Smooth muscle cell (in vitro differentiated cells): ENCODE measurements at regions not wholly inside any gene's neighbourhood (a gene's known extent, or its start where the extent isn't known, plus 50 kb on each side); places are given as distances from the start of the nearest gene placed in this dataset.

ENCODE experiments used
- DNase-seq: peaks from one replicate; lab custom pipeline; 2025; ENCODE audit not compliant: unreplicated experiment; lab: John Stamatoyannopoulos, UW
- H2AFZ ChIP-seq: fragments of 200-600 bp; sonication (generic); 2 replicates; pipeline ENCODE4 v1.6.0; 2016; ENCODE audit warnings: antibody characterized with exemption, low read depth, mild to moderate bottlenecking
- H3F3A ChIP-seq: fragments of 200-600 bp; sonication (generic); 2 replicates; pipeline ENCODE4 v1.6.0; 2017; ENCODE audit warnings: antibody characterized with exemption, low read depth
- H3K27ac ChIP-seq: fragments of 200-600 bp; sonication (generic); 2 replicates; pipeline ENCODE4 v1.5.1; 2016; ENCODE audit warnings: low read depth, mild to moderate bottlenecking
- H3K27me3 ChIP-seq: fragments of 200-600 bp; sonication (generic); 2 replicates; pipeline ENCODE4 v1.6.1; 2016; ENCODE audit warnings: low read depth, mild to moderate bottlenecking
- H3K36me3 ChIP-seq: fragments of 200-600 bp; sonication (generic); 2 replicates; pipeline ENCODE4 v1.5.1; 2016; ENCODE audit warnings: low read depth
- H3K4me1 ChIP-seq: fragments of 200-600 bp; sonication (generic); 2 replicates; pipeline ENCODE4 v1.5.1; 2016; ENCODE audit warnings: low read depth
- H3K4me2 ChIP-seq: fragments of 200-600 bp; sonication (generic); 2 replicates; pipeline ENCODE4 v1.6.0; 2016; ENCODE audit warnings: mild to moderate bottlenecking
- H3K4me3 ChIP-seq: fragments of 200-600 bp; sonication (generic); 2 replicates; pipeline ENCODE4 v1.5.1; 2016; ENCODE audit warnings: mild to moderate bottlenecking
- H3K79me2 ChIP-seq: fragments of 200-600 bp; sonication (generic); 2 replicates; pipeline ENCODE4 v1.6.0; 2016; ENCODE audit warnings: low read depth, mild to moderate bottlenecking
- H3K9ac ChIP-seq: fragments of 200-600 bp; sonication (generic); 2 replicates; pipeline ENCODE4 v1.6.0; 2016; ENCODE audit warnings: low read depth
- H3K9me3 ChIP-seq: fragments of 200-600 bp; sonication (generic); replicated peaks from 2 replicates; pipeline ENCODE4 v1.5.1; 2016; ENCODE audit warnings: low read depth
- H4K20me1 ChIP-seq: fragments of 200-600 bp; sonication (generic); 2 replicates; pipeline ENCODE4 v1.6.0; 2016; ENCODE audit warnings: low read depth
- WGBS: methylation state at CpG from one replicate; pipeline ENCODE4 v1.1.7; 2016; ENCODE audit warnings: low lambda C conversion rate; 5-methylcytosine and 5-hydroxymethylcytosine counted together
- TF ChIP-seq, protein P1 (sequence below): fragments of 200-600 bp; sonication (generic); IDR thresholded peaks from 2 replicates; pipeline ENCODE4 v1.5.1; 2017; ENCODE audit warnings: borderline replicate concordance, mild to moderate bottlenecking, antibody characterized with exemption; ENCODE audit not compliant: insufficient read depth, poor library complexity, severe bottlenecking

DNA sequence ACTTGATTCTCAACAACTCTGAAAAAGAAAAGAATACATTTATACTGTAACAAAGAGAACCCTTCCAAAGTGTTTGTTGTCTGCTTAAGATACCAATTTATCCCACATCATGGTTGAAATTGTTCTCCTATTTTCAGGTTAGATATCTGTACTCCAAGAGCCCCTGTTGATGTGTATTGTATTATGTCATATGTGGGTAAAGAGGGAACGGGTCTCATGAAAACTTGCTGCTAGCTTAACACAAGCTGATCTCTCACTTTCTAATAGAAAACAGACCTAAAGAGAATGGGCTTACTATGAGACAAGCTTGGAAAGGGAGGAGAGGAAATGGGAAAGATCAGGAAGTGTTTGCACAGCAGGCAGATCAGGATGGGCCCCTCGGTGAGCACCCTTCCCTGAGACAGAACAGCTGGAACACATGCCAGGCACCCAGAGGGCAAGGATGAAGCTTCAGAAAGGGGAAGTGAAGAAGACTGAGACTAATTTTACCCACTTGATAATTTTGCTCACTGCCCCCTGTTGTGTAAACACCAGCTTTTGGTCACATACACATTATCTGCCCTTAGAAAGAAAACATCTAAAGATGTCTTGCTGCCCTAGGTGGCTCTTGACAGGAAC, 747.9 kb upstream of the CCDC54 start:
- H3K4me2 ChIP-seq, result no peak overlapping the region
- peaks cover under 1% of the 10 kb centered on the region for H3K9me3 ChIP-seq
- 14% methylated on average over 2 of the region's 2 CpGs for WGBS
- H3K79me2 ChIP-seq, result no peaks in the 10 kb centered on the region
- H3K4me3 ChIP-seq, result no peak overlapping the region
- H3K4me1 ChIP-seq, result no peaks in the 10 kb centered on the region
- H3K9ac ChIP-seq, result no peak overlapping the region
- peak overlapping the region; percentile 29 for H2AFZ ChIP-seq
- no peaks in the 10 kb centered on the region for H3K27me3 ChIP-seq
- DNase-seq, result no peak
- H3K27ac ChIP-seq, result no peak overlapping the region
- H4K20me1 ChIP-seq, result no peaks in the 10 kb centered on the region
- TF ChIP-seq, protein P1, sequence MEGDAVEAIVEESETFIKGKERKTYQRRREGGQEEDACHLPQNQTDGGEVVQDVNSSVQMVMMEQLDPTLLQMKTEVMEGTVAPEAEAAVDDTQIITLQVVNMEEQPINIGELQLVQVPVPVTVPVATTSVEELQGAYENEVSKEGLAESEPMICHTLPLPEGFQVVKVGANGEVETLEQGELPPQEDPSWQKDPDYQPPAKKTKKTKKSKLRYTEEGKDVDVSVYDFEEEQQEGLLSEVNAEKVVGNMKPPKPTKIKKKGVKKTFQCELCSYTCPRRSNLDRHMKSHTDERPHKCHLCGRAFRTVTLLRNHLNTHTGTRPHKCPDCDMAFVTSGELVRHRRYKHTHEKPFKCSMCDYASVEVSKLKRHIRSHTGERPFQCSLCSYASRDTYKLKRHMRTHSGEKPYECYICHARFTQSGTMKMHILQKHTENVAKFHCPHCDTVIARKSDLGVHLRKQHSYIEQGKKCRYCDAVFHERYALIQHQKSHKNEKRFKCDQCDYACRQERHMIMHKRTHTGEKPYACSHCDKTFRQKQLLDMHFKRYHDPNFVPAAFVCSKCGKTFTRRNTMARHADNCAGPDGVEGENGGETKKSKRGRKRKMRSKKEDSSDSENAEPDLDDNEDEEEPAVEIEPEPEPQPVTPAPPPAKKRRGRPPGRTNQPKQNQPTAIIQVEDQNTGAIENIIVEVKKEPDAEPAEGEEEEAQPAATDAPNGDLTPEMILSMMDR, result no peak
- no peaks in the 10 kb centered on the region for H3F3A ChIP-seq
- no peaks in the 10 kb centered on the region for H3K36me3 ChIP-seq

- no peak overlapping the region for H3K4me2 ChIP-seq
- DNase-seq, result no peak
Measured at GRCh38 chr3:106631373-106632108, 745.7 kb upstream of the CCDC54 start.

GRCh38 chr3:106635271-106635670, 742.0 kb upstream of the CCDC54 start:
- peak overlapping the region; percentile 17 for H3K27ac ChIP-seq
- H3K36me3 ChIP-seq, result no peaks in the 10 kb centered on the region
- no peaks in the 10 kb centered on the region for H3K9me3 ChIP-seq
- H3F3A ChIP-seq, result no peaks in the 10 kb centered on the region
- H3K79me2 ChIP-seq, result no peaks in the 10 kb centered on the region
- H3K4me2 ChIP-seq, result no peak overlapping the region
- WGBS, result 33% methylated on average over 3 of the region's 3 CpGs
- H3K27me3 ChIP-seq, result no peaks in the 10 kb centered on the region
- H2AFZ ChIP-seq, result peak overlapping the region; percentile 13
- no peaks in the 10 kb centered on the region for H3K4me1 ChIP-seq
- H4K20me1 ChIP-seq, result no peaks in the 10 kb centered on the region
- no peak for DNase-seq
- TF ChIP-seq, protein P1, result no peak
- no peak overlapping the region for H3K4me3 ChIP-seq
- H3K9ac ChIP-seq, result no peak overlapping the region

More at GRCh38 chr3:106631373-106632108, 745.7 kb upstream of the CCDC54 start:
- H4K20me1 ChIP-seq, result no peaks in the 10 kb centered on the region
- WGBS, result 88% methylated on average over 11 of the region's 11 CpGs
- no peaks in the 10 kb centered on the region for H3K36me3 ChIP-seq
- H3K9ac ChIP-seq, result no peak overlapping the region
- no peaks in the 10 kb centered on the region for H3K4me1 ChIP-seq
- no peak overlapping the region for H3K27ac ChIP-seq
- TF ChIP-seq, protein P1, result no peak
- H3K79me2 ChIP-seq, result no peaks in the 10 kb centered on the region
- no peaks in the 10 kb centered on the region for H3K27me3 ChIP-seq
- H3K4me3 ChIP-seq, result no peak overlapping the region
- H3F3A ChIP-seq, result no peaks in the 10 kb centered on the region
- no peak overlapping the region for H2AFZ ChIP-seq
- no peaks in the 10 kb centered on the region for H3K9me3 ChIP-seq
